ENCODE measurements at regions not wholly inside any gene's neighbourhood (a gene's known extent, or its start where the extent isn't known, plus 50 kb on each side); places are given as distances from the start of the nearest gene placed in this dataset.

- peaks cover 76% of the 10 kb centered on the region for H3K79me2 ChIP-seq
- no peak overlapping the region for H2AFZ ChIP-seq
- TF ChIP-seq CTCF (IDR thresholded peaks at IDR 0.05; ENCODE audit: poor library complexity) (no peak), EZH2phosphoT487 (IDR thresholded peaks at IDR 0.05; ENCODE audit: low read depth, severe bottlenecking, unreplicated experiment) (no peak), EZH2 (IDR thresholded peaks at IDR 0.05; ENCODE audit: borderline replicate concordance) (no peak)
- H3K9me3 ChIP-seq (ENCODE audit: low read depth) = no peaks in the 10 kb centered on the region
- no peak for DNase-seq (ENCODE audit: low spot score)
- no peak overlapping the region for H3K4me3 ChIP-seq
- peak overlapping the region; percentile 78 for H3K4me2 ChIP-seq
- H3K27ac ChIP-seq = no peak overlapping the region
- no peaks in the 10 kb centered on the region for H4K20me1 ChIP-seq (ENCODE audit: insufficient read depth, poor library complexity, severe bottlenecking)
- 85% methylated on average over 13 of the region's 13 CpGs for WGBS (ENCODE audit: low lambda C conversion rate, missing lambda C conversion rate)
- no peaks in the 10 kb centered on the region for H3K36me3 ChIP-seq (replicated peaks; ENCODE audit: insufficient read depth, low read depth)
- H3K27me3 ChIP-seq = no peaks in the 10 kb centered on the region
- peaks cover 14% of the 10 kb centered on the region for H3K4me1 ChIP-seq (ENCODE audit: insufficient read depth)
- H3K9me2 ChIP-seq (replicated peaks; ENCODE audit: insufficient read depth) = no peaks in the 10 kb centered on the region
These were observed 418.1 kb downstream of the SOX9 start for GRCh38 chr17:72538901-72539352.

GRCh38 chr17:72539981-72540897 is 419.4 kb downstream of the SOX9 start:
- Histone ChIP-seq H3K9me3 (ENCODE audit: low read depth) (no peaks in the 10 kb centered on the region), H3K4me3 (no peak overlapping the region), H3K79me2 (peaks cover 63% of the 10 kb centered on the region), H3K4me1 (ENCODE audit: insufficient read depth) (peaks cover 14% of the 10 kb centered on the region), H3K4me2 (peak overlapping the region; percentile 78), H3K36me3 (replicated peaks; ENCODE audit: insufficient read depth, low read depth) (no peaks in the 10 kb centered on the region), H4K20me1 (ENCODE audit: insufficient read depth, poor library complexity, severe bottlenecking) (no peaks in the 10 kb centered on the region), H3K27me3 (no peaks in the 10 kb centered on the region), H3K9me2 (replicated peaks; ENCODE audit: insufficient read depth) (no peaks in the 10 kb centered on the region), H2AFZ (peak overlapping the region; percentile 51), H3K27ac (peak overlapping the region; percentile 67)
- DNase-seq (ENCODE audit: low spot score) = peak; percentile 89
- TF ChIP-seq EZH2phosphoT487 (IDR thresholded peaks at IDR 0.05; ENCODE audit: low read depth, severe bottlenecking, unreplicated experiment) = no peak
- TF ChIP-seq CTCF (IDR thresholded peaks at IDR 0.05; ENCODE audit: poor library complexity) = peak; percentile 72
- WGBS (ENCODE audit: low lambda C conversion rate, missing lambda C conversion rate) = 11% methylated on average over 50 of the region's 50 CpGs

GRCh38 chr17:72542317-72542716 is 421.5 kb downstream of the SOX9 start:
- no peaks in the 10 kb centered on the region for H3K9me3 ChIP-seq (ENCODE audit: low read depth)
- H3K4me1 ChIP-seq (ENCODE audit: insufficient read depth) = peaks cover 14% of the 10 kb centered on the region
- DNase-seq (ENCODE audit: low spot score) = no peak
- no peaks in the 10 kb centered on the region for H3K9me2 ChIP-seq (replicated peaks; ENCODE audit: insufficient read depth)
- H3K4me2 ChIP-seq = no peak overlapping the region
- H4K20me1 ChIP-seq (ENCODE audit: insufficient read depth, poor library complexity, severe bottlenecking) = no peaks in the 10 kb centered on the region
- no peak overlapping the region for H3K27ac ChIP-seq
- peaks cover 50% of the 10 kb centered on the region for H3K79me2 ChIP-seq
- no peaks in the 10 kb centered on the region for H3K27me3 ChIP-seq
- H3K36me3 ChIP-seq (replicated peaks; ENCODE audit: insufficient read depth, low read depth) = no peaks in the 10 kb centered on the region
- WGBS (ENCODE audit: low lambda C conversion rate, missing lambda C conversion rate) = 91% methylated on average over 5 of the region's 5 CpGs
- no peak for TF ChIP-seq EZH2phosphoT487 (IDR thresholded peaks at IDR 0.05; ENCODE audit: low read depth, severe bottlenecking, unreplicated experiment)
- no peak for TF ChIP-seq EZH2 (IDR thresholded peaks at IDR 0.05; ENCODE audit: borderline replicate concordance)
- TF ChIP-seq CTCF (IDR thresholded peaks at IDR 0.05; ENCODE audit: poor library complexity) = no peak
- H3K4me3 ChIP-seq = no peak overlapping the region
- no peak overlapping the region for H2AFZ ChIP-seq
